Adrenal gland (tissue), 9 donors: ENCODE measurements at regions not wholly inside any gene's neighbourhood (a gene's known extent, or its start where the extent isn't known, plus 50 kb on each side); places are given as distances from the start of the nearest gene placed in this dataset.

Experiments used
- DNase-seq, 7 donors: peaks; one replicate each; pipeline ENCODE4 v3.0.0-alpha.2; 2019 to 2020
- H3K27ac ChIP-seq, 5 donors: fragments of 200-600 bp; sonication (generic) in 4 of 5; 1 replicate in 3 of 5; 2 replicates in 2 of 5; pipeline versions ENCODE4 v1.5.1 to v1.8.0; 2016 to 2020; ENCODE audit warnings: mild to moderate bottlenecking in 1 of 5
- H3K27me3 ChIP-seq: fragments of 200-600 bp; 2 replicates; pipeline ENCODE4 v1.8.0; 2021
- H3K36me3 ChIP-seq, 2 donors: fragments of 200-600 bp; replicated peaks in 1 of 2; 1 replicate in 1 of 2; 2 replicates in 1 of 2; pipeline versions ENCODE4 v1.5.1 to v1.8.0; 2018 to 2022
- H3K4me1 ChIP-seq, 2 donors: fragments of 200-600 bp; replicated peaks in 1 of 2; 1 replicate in 1 of 2; 2 replicates in 1 of 2; pipeline versions ENCODE4 v1.5.1 to v1.8.0; 2018 to 2021
- H3K4me3 ChIP-seq, 4 donors: fragments of 200-600 bp; sonication (generic) in 3 of 4; one replicate each; pipeline ENCODE4 v1.5.1; 2016 to 2018
- H3K9me3 ChIP-seq, 3 donors: fragments of 200-600 bp; sonication (generic) in 1 of 3; replicated peaks in 1 of 3; 1 replicate in 2 of 3; 2 replicates in 1 of 3; pipeline versions ENCODE4 v1.5.1 to v1.8.0; 2016 to 2021
- POLR2A ChIP-seq, 2 donors: fragments of 450-650 bp; IDR thresholded peaks; one replicate each; pipeline ENCODE4 v1.6.1; 2017; ENCODE audit warnings: antibody characterized with exemption in 2 of 2, mild to moderate bottlenecking in 2 of 2, moderate library complexity in 1 of 2
- WGBS, 4 donors: extraction: QIAGEN DNeasy Blood & Tissue Kit in 2 of 4; methylation state at CpG; one replicate each; pipeline versions ENCODE4 v1.1.5 to v1.1.7; 2013 to 2017; 5-methylcytosine and 5-hydroxymethylcytosine counted together
- intact Hi-C, 2 donors: fragments of 100-400 bp; cut with DNase I; formaldehyde crosslinking; loops; one replicate each; pipeline versions ENCODE4 v1.14.1 to v1.15.0; 2022 to 2023
- TF ChIP-seq, protein P1 (sequence below), 6 experiments: fragments of 450-650 bp in 4 of 6; fragments of 200-600 bp in 2 of 6; sonication (generic) in 1 of 6; IDR thresholded peaks; 1 replicate in 5 of 6; 2 replicates in 1 of 6; pipeline versions ENCODE4 v1.5.1 to v1.8.0; 2016 to 2021; ENCODE audit warnings: antibody characterized with exemption in 6 of 6, mild to moderate bottlenecking in 2 of 6, moderate library complexity in 1 of 6
- donor health status: healthy with polysubstance abuse.
- donor health status: Bipolar disorder and iron deficiency.
- donor health status: DM: yes; HTN: yes; CAD: no.
- donor health status: DM: no; HTN: no; CAD: no.
- donor health status: DM: no; HTN: no; CAD: no.

DNA sequence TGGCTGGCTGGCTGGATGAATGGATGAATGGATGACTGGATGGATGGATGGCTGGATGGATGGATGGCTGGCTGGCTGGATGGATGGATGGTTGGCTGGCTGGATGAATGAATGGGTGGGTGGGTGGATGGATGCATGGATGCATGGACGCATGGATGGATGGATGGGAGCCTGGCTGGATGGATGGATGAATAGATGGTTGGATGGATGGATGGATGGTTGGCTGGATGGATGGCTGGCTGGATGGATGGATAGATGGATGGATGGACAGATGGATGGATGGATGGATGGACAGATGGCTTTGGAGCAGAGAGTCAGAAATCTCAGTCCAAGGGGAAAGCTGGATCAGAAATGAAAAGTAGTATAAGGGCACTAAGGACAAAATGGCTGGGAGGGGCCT lies 106.4 kb upstream of the SERP2 start:
- H3K27me3 ChIP-seq: no peaks in the 10 kb centered on the region
- H3K9me3 ChIP-seq: no peaks in the 10 kb centered on the region
- intact Hi-C loops: no loop called here
- H3K4me1 ChIP-seq: peaks cover 0 to 19% of the 10 kb centered on the region in 2 donors
- no peaks in the 10 kb centered on the region for H3K36me3 ChIP-seq
- WGBS, 4 donors: 86 to 100% (median 92%) methylated on average over 1 of the region's 1 CpG
- no peak for DNase-seq
- no peak overlapping the region for H3K4me3 ChIP-seq
- TF ChIP-seq, protein P1, sequence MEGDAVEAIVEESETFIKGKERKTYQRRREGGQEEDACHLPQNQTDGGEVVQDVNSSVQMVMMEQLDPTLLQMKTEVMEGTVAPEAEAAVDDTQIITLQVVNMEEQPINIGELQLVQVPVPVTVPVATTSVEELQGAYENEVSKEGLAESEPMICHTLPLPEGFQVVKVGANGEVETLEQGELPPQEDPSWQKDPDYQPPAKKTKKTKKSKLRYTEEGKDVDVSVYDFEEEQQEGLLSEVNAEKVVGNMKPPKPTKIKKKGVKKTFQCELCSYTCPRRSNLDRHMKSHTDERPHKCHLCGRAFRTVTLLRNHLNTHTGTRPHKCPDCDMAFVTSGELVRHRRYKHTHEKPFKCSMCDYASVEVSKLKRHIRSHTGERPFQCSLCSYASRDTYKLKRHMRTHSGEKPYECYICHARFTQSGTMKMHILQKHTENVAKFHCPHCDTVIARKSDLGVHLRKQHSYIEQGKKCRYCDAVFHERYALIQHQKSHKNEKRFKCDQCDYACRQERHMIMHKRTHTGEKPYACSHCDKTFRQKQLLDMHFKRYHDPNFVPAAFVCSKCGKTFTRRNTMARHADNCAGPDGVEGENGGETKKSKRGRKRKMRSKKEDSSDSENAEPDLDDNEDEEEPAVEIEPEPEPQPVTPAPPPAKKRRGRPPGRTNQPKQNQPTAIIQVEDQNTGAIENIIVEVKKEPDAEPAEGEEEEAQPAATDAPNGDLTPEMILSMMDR (IDR thresholded peaks at IDR 0.05): no peak
- no peak for TF ChIP-seq POLR2A (IDR thresholded peaks at IDR 0.05)
- no peak overlapping the region for H3K27ac ChIP-seq

DNA sequence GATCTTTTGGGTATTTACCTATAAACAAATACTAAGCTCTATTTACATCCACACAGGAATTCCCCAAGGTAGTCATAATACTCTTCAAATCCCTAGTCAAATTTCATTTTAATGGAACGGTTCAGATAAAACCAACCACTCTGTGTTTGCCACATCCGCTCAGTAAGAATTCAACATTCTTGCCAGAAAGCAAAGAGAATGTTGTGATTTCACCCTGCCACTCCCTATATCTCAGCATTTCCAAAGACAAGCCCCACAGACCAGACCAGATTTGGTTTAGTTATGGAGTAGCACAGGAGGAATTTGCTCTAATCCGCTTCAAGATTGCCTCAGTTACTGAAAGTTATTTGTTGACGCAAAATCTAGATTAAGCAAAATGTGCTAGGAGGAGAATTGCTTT lies 105.6 kb upstream of the SERP2 start:
- DNase-seq: no peak
- Histone ChIP-seq H3K27me3 (no peaks in the 10 kb centered on the region), H3K27ac (peak overlapping the region in 1 of 5 donors; percentile 19), H3K4me3 (no peak overlapping the region), H3K4me1 (peaks cover 0 to 19% of the 10 kb centered on the region in 2 donors), H3K9me3 (no peaks in the 10 kb centered on the region), H3K36me3 (no peaks in the 10 kb centered on the region)
- no peak for TF ChIP-seq POLR2A (IDR thresholded peaks at IDR 0.05)
- TF ChIP-seq, protein P1 (IDR thresholded peaks at IDR 0.05): no peak
- intact Hi-C loops: no loop called here
- WGBS, 4 donors: 86 to 90% (median 86%) methylated on average over 4 of the region's 4 CpGs

DNA sequence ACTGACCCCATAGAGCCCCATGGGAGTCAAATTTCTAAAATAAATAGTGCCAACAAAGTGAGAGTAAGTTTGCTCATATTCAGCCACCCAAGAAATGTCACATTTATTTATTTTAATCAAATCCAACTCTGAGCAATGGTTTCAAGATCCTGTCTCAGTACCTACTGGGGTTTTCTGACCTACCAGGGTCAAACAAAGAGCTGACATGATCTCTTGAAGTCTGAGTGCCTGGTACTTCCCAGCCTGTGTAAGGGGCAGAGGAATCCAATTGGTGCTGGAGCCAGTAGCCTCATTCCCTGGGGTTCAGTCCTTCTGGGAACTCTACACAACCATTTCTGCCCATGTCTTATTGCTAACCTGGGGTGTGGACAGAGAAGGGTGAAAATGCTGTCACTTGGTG lies 104.6 kb upstream of the SERP2 start:
- TF ChIP-seq POLR2A (IDR thresholded peaks at IDR 0.05): no peak
- TF ChIP-seq, protein P1 (IDR thresholded peaks at IDR 0.05): no peak
- intact Hi-C loops: no loop called here
- DNase-seq: no peak
- no peaks in the 10 kb centered on the region for H3K27me3 ChIP-seq
- H3K36me3 ChIP-seq: no peaks in the 10 kb centered on the region
- H3K4me3 ChIP-seq: no peak overlapping the region
- H3K27ac ChIP-seq: no peak overlapping the region
- H3K4me1 ChIP-seq: peaks cover 0 to 19% of the 10 kb centered on the region in 2 donors
- H3K9me3 ChIP-seq: no peaks in the 10 kb centered on the region

DNA sequence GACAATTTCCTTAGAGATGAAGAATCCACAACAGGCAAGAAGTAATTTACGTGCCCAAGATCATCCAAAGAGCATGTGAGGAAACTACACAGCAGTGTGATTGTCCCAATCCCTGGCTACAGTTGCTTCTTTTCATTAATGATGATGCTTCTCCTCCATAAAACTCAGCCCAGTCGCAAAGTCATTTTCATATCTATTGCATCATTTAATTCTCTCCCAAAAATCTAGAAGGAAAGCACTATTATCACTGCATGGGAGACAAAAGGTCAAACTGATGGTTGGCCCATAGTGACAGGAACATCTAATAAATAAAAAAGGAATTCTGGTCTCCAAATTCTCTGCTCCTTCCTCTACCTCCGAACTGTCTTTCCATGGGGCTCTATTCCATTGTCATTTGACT lies 103.5 kb upstream of the SERP2 start:
- Histone ChIP-seq H3K27ac (peak overlapping the region in 2 of 5 donors; percentile 51 to 54), H3K4me1 (peaks cover 0 to 26% of the 10 kb centered on the region in 2 donors), H3K27me3 (no peaks in the 10 kb centered on the region), H3K4me3 (no peak overlapping the region), H3K36me3 (no peaks in the 10 kb centered on the region), H3K9me3 (no peaks in the 10 kb centered on the region)
- TF ChIP-seq, protein P1 (IDR thresholded peaks at IDR 0.05): no peak
- no peak for TF ChIP-seq POLR2A (IDR thresholded peaks at IDR 0.05)
- DNase-seq: no peak
- intact Hi-C loops: no loop called here
- 82 to 88% (median 87%) methylated on average over 3 of the region's 3 CpGs for WGBS, 4 donors
